Stimulated activated CD4-positive, alpha-beta T cell treated with anti-CD3 and anti-CD28 coated beads, Interleukin-12 subunit alpha, Interleukin-12 subunit beta, amount 100 ng/mL, for 48 hours (primary cell): ENCODE measurements at regions not wholly inside any gene's neighbourhood (a gene's known extent, or its start where the extent isn't known, plus 50 kb on each side); places are given as distances from the start of the nearest gene placed in this dataset.

Experiments
- DNase-seq, 3 donors: peaks; one replicate each; pipeline ENCODE4 v3.0.0-alpha.2; 2020; ENCODE audit warnings: low read depth in 2 of 3, low spot score in 1 of 3

GRCh38 chr13:107434347-107434746 is 781.0 kb downstream of the LIG4 start:
- no peak for DNase-seq

GRCh38 chr13:107427536-107427935 is 787.8 kb downstream of the LIG4 start:
- no peak for DNase-seq

- no peak for DNase-seq
These were observed 792.9 kb downstream of the LIG4 start for GRCh38 chr13:107422421-107422820.

- no peak for DNase-seq
These were observed 793.4 kb downstream of the LIG4 start for GRCh38 chr13:107421951-107422350.

- DNase-seq: no peak
These were observed 794.3 kb downstream of the LIG4 start for GRCh38 chr13:107421028-107421427.

GRCh38 chr13:107413005-107413404 is 802.3 kb downstream of the LIG4 start:
- no peak for DNase-seq

- DNase-seq: no peak
These were observed 808.3 kb downstream of the LIG4 start for GRCh38 chr13:107407074-107407473.

GRCh38 chr13:107395927-107396662 is 819.2 kb downstream of the LIG4 start:
- DNase-seq: no peak

GRCh38 chr13:107392205-107392604 is 823.1 kb downstream of the LIG4 start:
- DNase-seq: no peak

- DNase-seq: no peak
These were observed 819.6 kb upstream of the ARGLU1 start for GRCh38 chr13:107387525-107387924.

GRCh38 chr13:107379407-107380155 is 811.6 kb upstream of the ARGLU1 start:
- no peak for DNase-seq

- no peak for DNase-seq
These were observed 808.6 kb upstream of the ARGLU1 start for GRCh38 chr13:107376341-107377125.

GRCh38 chr13:107375701-107376340 is 807.9 kb upstream of the ARGLU1 start:
- no peak for DNase-seq

GRCh38 chr13:107374038-107374437 is 806.1 kb upstream of the ARGLU1 start:
- no peak for DNase-seq

- DNase-seq: no peak
These were observed 805.6 kb upstream of the ARGLU1 start for GRCh38 chr13:107373551-107373950.

GRCh38 chr13:107370015-107370785 is 802.3 kb upstream of the ARGLU1 start:
- DNase-seq: no peak

GRCh38 chr13:107367258-107367657 is 799.3 kb upstream of the ARGLU1 start:
- DNase-seq: no peak

- DNase-seq: no peak
These were observed 797.7 kb upstream of the ARGLU1 start for GRCh38 chr13:107365466-107366215.

- no peak for DNase-seq
These were observed 796.7 kb upstream of the ARGLU1 start for GRCh38 chr13:107364658-107365057.

- no peak for DNase-seq
These were observed 793.7 kb upstream of the ARGLU1 start for GRCh38 chr13:107361666-107362065.
